ENCODE measurements at regions not wholly inside any gene's neighbourhood (a gene's known extent, or its start where the extent isn't known, plus 50 kb on each side); places are given as distances from the start of the nearest gene placed in this dataset.
"Not testable (repeated sequence)": the region's sequence is repeated elsewhere in the genome, so short reads cannot be mapped to it uniquely, and the experiment has no call there.

GRCh38 chr2:66186537-66186936 is 248.4 kb upstream of the MEIS1 start:
- DNase-seq = no peak
- intact Hi-C loops (cut with DNase I) = no loop called here

DNA sequence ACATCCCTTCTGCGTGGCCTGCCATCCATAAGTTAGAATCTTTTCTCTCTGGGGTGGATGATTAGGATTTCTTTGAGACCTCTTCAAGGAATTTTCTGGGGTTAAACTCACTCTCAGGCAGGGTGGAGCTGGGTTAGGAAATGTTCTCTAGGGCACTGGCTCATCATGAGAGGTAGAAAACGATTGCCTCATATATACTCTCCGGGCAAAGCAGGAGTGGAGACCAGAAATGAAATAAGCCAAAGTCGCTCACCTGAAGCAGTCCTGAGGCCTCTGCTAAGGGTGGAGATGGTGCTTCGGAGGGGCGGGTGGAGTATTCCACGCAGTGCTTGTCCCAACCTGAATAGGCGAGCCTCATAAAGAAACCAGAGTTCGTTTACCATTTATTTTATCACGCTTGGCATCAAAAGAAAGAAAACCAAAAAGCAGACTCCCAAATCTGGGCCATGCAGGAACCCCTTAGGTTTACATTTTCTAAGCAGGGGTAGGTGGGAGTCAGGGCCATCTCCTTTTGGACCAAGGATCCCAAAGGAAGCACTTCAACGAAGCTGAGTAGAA is 249.3 kb upstream of the MEIS1 start:
- intact Hi-C loops (cut with DNase I) = no loop called here
- peak in 1 of 10 donors; percentile 45 for DNase-seq

GRCh38 chr2:66177128-66177796 is 257.7 kb upstream of the MEIS1 start:
- DNase-seq = peak in 1 of 10 donors; percentile 47
- intact Hi-C loops (cut with DNase I) = not testable (repeated sequence)

DNA sequence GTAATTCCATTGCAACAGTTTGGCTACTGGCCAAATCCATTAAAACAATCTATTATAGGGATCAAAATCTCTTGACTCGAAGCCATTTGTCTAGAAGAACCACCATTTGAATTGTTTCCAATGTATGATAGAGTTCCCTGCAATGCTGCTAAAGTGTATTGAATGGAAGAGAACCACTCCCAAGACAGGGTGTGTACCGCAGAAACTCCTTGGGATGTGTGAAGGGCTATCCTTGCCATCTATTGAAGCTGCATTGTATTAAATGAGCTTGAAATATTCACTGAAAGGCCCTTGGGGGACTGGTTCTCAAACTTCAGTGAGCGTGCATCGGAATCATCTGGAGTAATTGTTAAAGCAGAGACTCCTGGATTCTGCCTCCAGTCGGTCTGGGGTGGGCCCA is 260.4 kb upstream of the MEIS1 start:
- intact Hi-C loops (cut with DNase I) = no loop called here
- no peak for DNase-seq

GRCh38 chr2:66173645-66174044 is 261.3 kb upstream of the MEIS1 start:
- DNase-seq = no peak
- intact Hi-C loops (cut with DNase I) = no loop called here

- DNase-seq = no peak
These were observed 263.4 kb upstream of the MEIS1 start for GRCh38 chr2:66171530-66171929.

GRCh38 chr2:66170744-66171330 is 264.1 kb upstream of the MEIS1 start:
- intact Hi-C loops (cut with DNase I) = no loop called here
- no peak for DNase-seq

More at GRCh38 chr2:66171530-66171929, 263.4 kb upstream of the MEIS1 start:
- intact Hi-C loops (cut with DNase I) = no loop called here

DNA sequence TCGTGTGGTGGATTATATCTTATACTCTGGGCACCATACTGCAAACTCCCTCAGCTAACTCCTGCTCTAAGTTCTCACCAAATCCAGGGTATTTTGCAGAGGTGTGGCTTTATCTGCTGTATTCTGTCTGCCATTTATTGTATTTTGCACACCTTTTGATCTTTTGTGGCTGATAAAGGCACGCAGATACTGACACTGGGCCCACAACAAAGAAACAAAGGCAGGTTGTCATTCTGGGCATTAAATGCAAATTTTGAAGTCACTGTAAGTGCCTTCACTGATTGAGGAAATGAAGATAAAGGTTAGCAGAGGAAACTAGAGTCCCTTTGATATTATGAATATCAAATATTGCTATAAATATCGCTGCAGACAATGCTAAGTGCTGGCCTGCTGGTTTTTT is 265.8 kb upstream of the MEIS1 start:
- intact Hi-C loops (cut with DNase I) = no loop called here
- no peak for DNase-seq

GRCh38 chr2:66164470-66164869 is 270.5 kb upstream of the MEIS1 start:
- no peak for DNase-seq
- intact Hi-C loops (cut with DNase I) = no loop called here

GRCh38 chr2:66156171-66156570 is 278.8 kb upstream of the MEIS1 start:
- intact Hi-C loops (cut with DNase I) = no loop called here
- no peak for DNase-seq

- intact Hi-C loops (cut with DNase I) = no loop called here
- DNase-seq = no peak
These were observed 281.0 kb upstream of the MEIS1 start for GRCh38 chr2:66153941-66154340.

GRCh38 chr2:66145490-66145889 is 289.4 kb upstream of the MEIS1 start:
- intact Hi-C loops (cut with DNase I) = no loop called here
- DNase-seq = no peak

DNA sequence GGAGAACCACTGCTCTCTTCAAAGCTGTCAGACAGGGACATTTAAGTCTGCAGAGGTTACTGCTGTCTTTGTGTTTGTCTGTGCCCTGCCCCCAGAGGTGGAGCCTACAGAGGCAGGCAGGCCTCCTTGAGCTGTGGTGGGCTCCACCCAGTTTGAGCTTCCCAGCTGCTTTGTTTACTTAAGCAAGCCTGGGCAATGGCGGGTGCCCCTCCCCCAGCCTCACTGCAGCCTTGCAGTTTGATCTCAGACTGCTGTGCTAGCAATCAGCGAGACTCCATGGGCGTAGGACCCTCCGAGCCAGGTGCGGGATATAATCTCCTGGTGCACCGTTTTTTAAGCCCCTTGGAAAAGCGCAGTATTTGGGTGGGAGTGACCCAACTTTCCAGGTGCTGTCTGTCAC is 290.6 kb upstream of the MEIS1 start:
- DNase-seq; intact Hi-C loops (cut with DNase I): not testable (repeated sequence)

DNA sequence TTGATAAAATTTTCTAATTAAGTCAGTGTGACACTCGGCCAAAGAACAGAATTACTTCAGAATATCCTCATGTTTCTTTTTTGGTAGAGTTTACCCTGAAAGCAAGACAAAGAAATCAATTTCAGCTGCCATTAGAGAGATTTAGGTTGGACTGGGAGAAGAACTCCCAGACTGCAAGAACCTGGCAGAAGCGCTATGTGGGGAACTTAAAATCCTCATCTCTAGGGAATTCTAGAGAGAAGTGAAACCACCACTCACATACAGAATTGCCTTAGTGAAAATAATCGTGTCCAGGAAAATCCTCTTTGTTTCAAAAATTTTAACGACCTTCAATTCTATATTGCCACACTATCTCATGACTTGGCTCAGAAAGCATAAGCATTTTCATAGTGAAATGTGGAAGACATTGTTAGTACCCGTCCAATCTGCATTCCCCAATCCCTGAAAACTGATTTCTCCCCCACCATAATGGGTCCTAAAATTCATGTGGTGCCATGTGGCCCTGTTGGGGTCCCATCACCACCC is 297.3 kb upstream of the MEIS1 start:
- no peak for DNase-seq
- intact Hi-C loops (cut with DNase I) = no loop called here

GRCh38 chr2:66134138-66134701 is 300.7 kb upstream of the MEIS1 start:
- intact Hi-C loops (cut with DNase I) = no loop called here
- no peak for DNase-seq

GRCh38 chr2:66127656-66128055 is 307.3 kb upstream of the MEIS1 start:
- no peak for DNase-seq
- intact Hi-C loops (cut with DNase I) = no loop called here

- intact Hi-C loops (cut with DNase I) = no loop called here
These were observed 307.9 kb upstream of the MEIS1 start for GRCh38 chr2:66127061-66127460.

GRCh38 chr2:66125951-66126350 is 309.0 kb upstream of the MEIS1 start:
- intact Hi-C loops (cut with DNase I) = no loop called here
- DNase-seq = no peak

More at GRCh38 chr2:66127061-66127460, 307.9 kb upstream of the MEIS1 start:
- DNase-seq = no peak

GRCh38 chr2:66122516-66122915 is 312.4 kb upstream of the MEIS1 start:
- no peak for DNase-seq
- intact Hi-C loops (cut with DNase I) = no loop called here

GRCh38 chr2:66121946-66122345 is 313.0 kb upstream of the MEIS1 start:
- no peak for DNase-seq

GRCh38 chr2:66113988-66114625 is 320.8 kb upstream of the MEIS1 start:
- DNase-seq = no peak
- intact Hi-C loops (cut with DNase I) = no loop called here

More at GRCh38 chr2:66121946-66122345, 313.0 kb upstream of the MEIS1 start:
- intact Hi-C loops (cut with DNase I) = no loop called here

Data from posterior cingulate gyrus (tissue), 11 donors.